GM12892 (cell line): ENCODE measurements at regions not wholly inside any gene's neighbourhood (a gene's known extent, or its start where the extent isn't known, plus 50 kb on each side); places are given as distances from the start of the nearest gene placed in this dataset.

Experiments
- POLR2A ChIP-seq: IDR thresholded peaks from 2 replicates; pipeline ENCODE4 v1.6.1; 2011; ENCODE audit warnings: low read depth, low read length, control low read depth
- TAF1 ChIP-seq: IDR thresholded peaks from 2 replicates; pipeline ENCODE4 v1.6.1; 2011; ENCODE audit warnings: low read depth, mild to moderate bottlenecking, control low read depth, low read length, borderline replicate concordance

DNA sequence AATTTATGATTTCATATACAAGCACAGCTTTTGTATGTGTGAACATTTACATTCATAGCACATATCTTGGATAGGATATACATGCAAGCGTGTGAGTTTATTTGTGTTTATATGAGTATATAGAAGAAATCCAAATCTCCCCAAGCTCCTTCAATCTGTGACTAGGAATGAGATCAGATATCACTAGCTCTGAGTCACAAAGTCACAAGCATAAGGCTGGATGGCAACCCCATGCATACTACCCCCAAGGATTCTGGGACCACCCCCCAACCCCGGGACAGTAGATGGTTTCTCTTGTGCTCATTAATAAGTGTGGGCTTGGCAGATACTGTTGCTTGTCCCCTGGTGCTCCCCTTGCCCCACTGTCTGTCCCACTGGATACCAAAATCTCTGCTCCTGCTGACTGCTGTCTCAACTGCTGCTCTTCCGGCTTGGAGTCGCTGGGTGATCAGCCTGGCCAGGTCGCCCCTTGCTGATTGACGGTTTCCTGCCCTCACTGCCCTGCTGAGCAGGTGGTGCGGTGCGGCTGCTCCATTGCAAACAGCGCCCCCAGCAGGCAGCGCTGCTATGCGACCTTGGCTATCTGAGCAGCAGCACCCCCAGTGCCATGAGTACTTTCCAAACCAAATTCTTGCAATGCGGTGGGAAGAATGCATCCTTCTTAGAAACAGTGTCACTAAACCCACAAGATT is 279.4 kb downstream of the CD83 start:
- TF ChIP-seq POLR2A (no peak), TAF1 (no peak)
